Neuronal stem cell (in vitro differentiated cells): ENCODE measurements at regions not wholly inside any gene's neighbourhood (a gene's known extent, or its start where the extent isn't known, plus 50 kb on each side); places are given as distances from the start of the nearest gene placed in this dataset.

Source experiments
- DNase-seq: peaks from one replicate; pipeline ENCODE4 v3.0.0-alpha.2; 2013; ENCODE audit warnings: low spot score
- H2AFZ ChIP-seq: one replicate; pipeline ENCODE4 v1.6.1; 2013; ENCODE audit warnings: mild to moderate bottlenecking, low read length, inconsistent platforms
- H2AK5ac ChIP-seq: 2 replicates; pipeline ENCODE4 v1.6.1; 2013; ENCODE audit warnings: low read depth, mild to moderate bottlenecking, inconsistent platforms, low read length, moderate library complexity, mixed read lengths
- H2BK120ac ChIP-seq: 2 replicates; pipeline ENCODE4 v1.6.1; 2013; ENCODE audit warnings: low read depth, mild to moderate bottlenecking, inconsistent platforms, low read length, moderate library complexity, mixed read lengths
- H2BK12ac ChIP-seq: one replicate; pipeline ENCODE4 v1.6.1; 2013; ENCODE audit warnings: low read length, inconsistent platforms
- H2BK15ac ChIP-seq: 2 replicates; pipeline ENCODE4 v1.6.1; 2013; ENCODE audit warnings: mild to moderate bottlenecking, low read length, inconsistent platforms, mixed read lengths
- H2BK5ac ChIP-seq: one replicate; pipeline ENCODE4 v1.6.1; 2013; ENCODE audit warnings: inconsistent platforms, mild to moderate bottlenecking, low read length, moderate library complexity
- H3K14ac ChIP-seq: one replicate; pipeline ENCODE4 v1.6.1; 2013; ENCODE audit warnings: low read length, inconsistent platforms
- H3K18ac ChIP-seq: 2 replicates; pipeline ENCODE4 v1.6.1; 2013; ENCODE audit warnings: low read length, inconsistent platforms
- H3K23ac ChIP-seq: 2 replicates; pipeline ENCODE4 v1.6.1; 2013; ENCODE audit warnings: low read depth, mild to moderate bottlenecking, mixed read lengths, low read length, inconsistent platforms; ENCODE audit not compliant: poor library complexity
- H3K27ac ChIP-seq: replicated peaks from 3 replicates; pipeline ENCODE4 v1.5.1; 2013; ENCODE audit warnings: low read length, inconsistent platforms
- H3K27me3 ChIP-seq, 3 experiments: 2 replicates each; pipeline ENCODE4 v1.6.1; 2013; ENCODE audit warnings: low read length in 3 of 3, mild to moderate bottlenecking in 2 of 3, inconsistent platforms in 1 of 3, low read depth in 1 of 3, mixed read lengths in 1 of 3, moderate library complexity in 1 of 3; ENCODE audit not compliant: control insufficient read depth in 3 of 3, insufficient read depth in 3 of 3
- H3K36me3 ChIP-seq, 2 donors: replicated peaks in 1 of 2; 2 replicates each; pipeline ENCODE4 v1.6.1; 2013; ENCODE audit warnings: low read length in 2 of 2; ENCODE audit not compliant: control insufficient read depth in 2 of 2, insufficient read depth in 2 of 2
- H3K4ac ChIP-seq: 2 replicates; pipeline ENCODE4 v1.6.1; 2013; ENCODE audit warnings: inconsistent platforms, mild to moderate bottlenecking, low read length, moderate library complexity
- H3K4me1 ChIP-seq, 2 donors: 1 replicate in 1 of 2; 2 replicates in 1 of 2; pipeline ENCODE4 v1.6.1; 2013; ENCODE audit warnings: low read length in 2 of 2, low read depth in 1 of 2; ENCODE audit not compliant: control insufficient read depth in 2 of 2, insufficient read depth in 1 of 2
- H3K4me2 ChIP-seq: one replicate; pipeline ENCODE4 v1.6.1; 2013; ENCODE audit warnings: mild to moderate bottlenecking, low read length, inconsistent platforms; ENCODE audit not compliant: insufficient read depth, poor library complexity, severe bottlenecking
- H3K4me3 ChIP-seq, 2 donors: 2 replicates each; pipeline ENCODE4 v1.5.1; 2013; ENCODE audit warnings: low read length in 2 of 2, mild to moderate bottlenecking in 2 of 2, inconsistent platforms in 1 of 2, moderate library complexity in 1 of 2
- H3K79me1 ChIP-seq: one replicate; pipeline ENCODE4 v1.6.1; 2013; ENCODE audit warnings: low read depth, mild to moderate bottlenecking, inconsistent platforms, low read length, moderate library complexity
- H3K9ac ChIP-seq: one replicate; pipeline ENCODE4 v1.6.1; 2013; ENCODE audit warnings: mild to moderate bottlenecking, low read depth, low read length, inconsistent platforms; ENCODE audit not compliant: poor library complexity
- H3K9me3 ChIP-seq, 2 donors: replicated peaks in 1 of 2; 2 replicates each; pipeline versions ENCODE3 to v1.6.1; 2013; ENCODE audit warnings: low read length in 2 of 2, mild to moderate bottlenecking in 2 of 2, inconsistent platforms in 1 of 2, low read depth in 1 of 2, mixed read lengths in 1 of 2, moderate library complexity in 1 of 2; ENCODE audit not compliant: control insufficient read depth in 2 of 2, insufficient read depth in 1 of 2
- H4K8ac ChIP-seq: one replicate; pipeline ENCODE4 v1.6.1; 2013; ENCODE audit warnings: low read depth, mild to moderate bottlenecking, inconsistent platforms, low read length, moderate library complexity
- H4K91ac ChIP-seq: one replicate; pipeline ENCODE4 v1.6.1; 2013; ENCODE audit warnings: low read length, low read depth, mild to moderate bottlenecking, inconsistent platforms; ENCODE audit not compliant: poor library complexity
- WGBS, 2 donors: extraction: QIAGEN DNeasy Blood & Tissue Kit; methylation state at CpG; one replicate each; pipeline ENCODE4 v1.1.7; 2013; ENCODE audit warnings: missing lambda C conversion rate in 2 of 2, mixed read lengths in 1 of 2; ENCODE audit not compliant: insufficient read length in 2 of 2, insufficient replicate concordance in 1 of 2; ENCODE audit errors: extremely low coverage in 2 of 2; 5-methylcytosine and 5-hydroxymethylcytosine counted together

DNA sequence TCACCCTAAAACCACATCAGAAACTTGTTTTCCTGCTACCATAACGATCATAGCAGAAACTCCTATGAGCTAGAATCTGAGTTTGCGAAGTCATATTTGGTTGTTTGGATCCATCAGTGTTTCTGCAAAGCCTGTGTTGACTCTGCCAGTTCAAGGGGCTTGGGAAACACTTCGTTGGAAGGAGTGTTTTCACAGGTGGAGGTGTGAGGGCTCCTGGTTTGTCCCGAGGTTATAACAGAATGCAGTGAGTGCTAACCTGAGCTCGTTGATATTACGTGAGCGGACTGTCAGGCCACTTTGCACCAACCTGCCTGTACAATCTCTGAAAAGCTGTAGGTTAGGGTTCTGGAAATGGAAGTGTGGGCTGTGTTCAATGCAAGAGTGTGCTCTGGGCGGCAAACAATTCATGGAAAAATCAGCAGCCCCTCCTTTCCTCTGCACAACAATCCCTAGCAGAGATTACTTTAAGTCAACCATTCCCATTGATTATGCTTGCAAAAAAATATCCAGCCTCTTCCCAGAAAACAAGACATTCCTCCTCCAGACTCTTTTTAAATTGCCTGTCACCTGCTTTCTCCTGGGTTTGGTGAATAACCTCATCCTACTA, 622.0 kb downstream of the TYW1 start:
- no peak overlapping the region for H3K23ac ChIP-seq
- H3K9ac ChIP-seq: no peak overlapping the region
- no peak overlapping the region for H3K14ac ChIP-seq
- no peak overlapping the region for H2AFZ ChIP-seq
- no peak overlapping the region for H2BK5ac ChIP-seq
- H3K36me3 ChIP-seq: no peaks in the 10 kb centered on the region
- peaks cover 0 to 6% of the 10 kb centered on the region in 2 donors for H3K4me1 ChIP-seq
- no peak overlapping the region for H2BK15ac ChIP-seq
- H2BK120ac ChIP-seq: no peak overlapping the region
- no peak overlapping the region for H2BK12ac ChIP-seq
- H3K27me3 ChIP-seq: peaks cover 0 to 5% (median 0%) of the 10 kb centered on the region in 3 experiments
- no peak overlapping the region for H3K4ac ChIP-seq
- no peak overlapping the region for H2AK5ac ChIP-seq
- no peak overlapping the region for H3K18ac ChIP-seq
- H3K4me3 ChIP-seq: no peak overlapping the region
- H4K8ac ChIP-seq: no peak overlapping the region
- no peak overlapping the region for H4K91ac ChIP-seq
- H3K79me1 ChIP-seq: no peaks in the 10 kb centered on the region
- H3K27ac ChIP-seq: no peak overlapping the region
- H3K4me2 ChIP-seq: no peak overlapping the region
- WGBS, 2 donors: no CpG with 5 or more reads among the region's 8 CpGs
- H3K9me3 ChIP-seq: no peaks in the 10 kb centered on the region
- DNase-seq: no peak

DNA sequence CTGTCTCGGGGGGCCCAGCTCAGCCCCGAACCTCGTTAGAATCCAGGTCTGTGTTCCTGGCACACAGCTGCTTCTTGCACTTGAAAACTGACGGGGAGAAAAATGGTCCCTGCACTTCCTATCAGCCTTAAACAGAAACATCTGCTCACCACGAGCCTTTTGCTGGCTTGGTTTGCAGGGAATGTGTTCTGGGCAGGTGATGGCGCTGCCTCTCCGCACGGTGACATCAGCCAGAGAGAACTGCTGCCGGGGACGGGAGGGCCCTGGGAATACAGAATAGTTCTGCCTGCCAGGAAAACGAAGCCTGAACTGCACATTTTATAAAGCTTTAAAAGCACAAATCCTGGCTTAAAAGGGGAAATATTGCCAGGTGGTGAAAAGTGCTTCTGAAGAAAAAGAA, 622.5 kb downstream of the TYW1 start:
- H3K36me3 ChIP-seq: no peaks in the 10 kb centered on the region
- no peak overlapping the region for H4K8ac ChIP-seq
- H2BK15ac ChIP-seq: no peak overlapping the region
- H3K27ac ChIP-seq: no peak overlapping the region
- H3K27me3 ChIP-seq: peaks cover 0 to 5% (median 0%) of the 10 kb centered on the region in 3 experiments
- peaks cover 0 to 6% of the 10 kb centered on the region in 2 donors for H3K4me1 ChIP-seq
- no peak for DNase-seq
- H2BK12ac ChIP-seq: no peak overlapping the region
- H2AFZ ChIP-seq: peak overlapping the region; percentile 6
- no peak overlapping the region for H2BK120ac ChIP-seq
- H4K91ac ChIP-seq: no peak overlapping the region
- H3K23ac ChIP-seq: no peak overlapping the region
- H3K79me1 ChIP-seq: no peaks in the 10 kb centered on the region
- H2BK5ac ChIP-seq: no peak overlapping the region
- WGBS, 2 donors: no CpG with 5 or more reads among the region's 11 CpGs
- H3K4ac ChIP-seq: no peak overlapping the region
- no peak overlapping the region for H3K4me2 ChIP-seq
- no peak overlapping the region for H2AK5ac ChIP-seq
- H3K4me3 ChIP-seq: no peak overlapping the region
- no peak overlapping the region for H3K14ac ChIP-seq
- H3K18ac ChIP-seq: no peak overlapping the region
- no peak overlapping the region for H3K9ac ChIP-seq
- H3K9me3 ChIP-seq: no peaks in the 10 kb centered on the region

GRCh38 chr7:67620216-67620933, 623.7 kb downstream of the TYW1 start:
- peaks cover 0 to 5% (median 0%) of the 10 kb centered on the region in 3 experiments for H3K27me3 ChIP-seq
- no peak overlapping the region for H2BK15ac ChIP-seq
- H3K4ac ChIP-seq: no peak overlapping the region
- no peak overlapping the region for H3K4me2 ChIP-seq
- no peak overlapping the region for H2AFZ ChIP-seq
- no peak overlapping the region for H4K91ac ChIP-seq
- peaks cover 0 to 7% of the 10 kb centered on the region in 2 donors for H3K4me1 ChIP-seq
- H4K8ac ChIP-seq: no peak overlapping the region
- no peak overlapping the region for H2BK5ac ChIP-seq
- H3K27ac ChIP-seq: no peak overlapping the region
- H3K9ac ChIP-seq: no peak overlapping the region
- no peaks in the 10 kb centered on the region for H3K79me1 ChIP-seq
- no peak overlapping the region for H3K18ac ChIP-seq
- no peaks in the 10 kb centered on the region for H3K36me3 ChIP-seq
- WGBS, 2 donors: no CpG with 5 or more reads among the region's 12 CpGs
- H3K14ac ChIP-seq: no peak overlapping the region
- H3K9me3 ChIP-seq: no peaks in the 10 kb centered on the region
- H2BK12ac ChIP-seq: no peak overlapping the region
- H3K23ac ChIP-seq: no peak overlapping the region
- H2BK120ac ChIP-seq: no peak overlapping the region
- no peak for DNase-seq
- H2AK5ac ChIP-seq: no peak overlapping the region
- H3K4me3 ChIP-seq: no peak overlapping the region

DNA sequence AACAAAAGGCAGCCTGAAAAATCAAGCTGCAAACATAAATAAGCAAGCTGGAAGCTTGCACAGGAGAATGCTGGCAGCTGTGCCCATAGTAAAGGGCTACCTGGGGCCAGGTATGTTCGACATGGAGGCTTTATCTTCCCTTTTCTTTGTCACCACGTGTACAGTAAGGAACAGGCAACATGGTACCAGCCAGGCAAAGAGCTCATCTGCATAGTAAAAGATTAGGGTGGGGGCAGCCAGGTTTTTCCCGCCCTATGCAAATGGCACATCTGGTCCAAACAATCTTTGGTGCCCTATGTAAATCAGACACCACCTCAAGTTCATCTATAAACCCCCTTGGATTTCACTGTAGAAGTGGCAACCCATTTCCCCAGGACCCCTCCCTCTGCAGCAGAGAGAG, 625.1 kb downstream of the TYW1 start:
- H2BK12ac ChIP-seq: no peak overlapping the region

More for the DNA sequence above, 625.1 kb downstream of the TYW1 start:
- H3K23ac ChIP-seq: no peak overlapping the region
- H3K36me3 ChIP-seq: no peaks in the 10 kb centered on the region
- no peak overlapping the region for H3K4me3 ChIP-seq
- peaks cover 0 to 9% of the 10 kb centered on the region in 2 donors for H3K4me1 ChIP-seq
- H4K91ac ChIP-seq: no peak overlapping the region
- H2AFZ ChIP-seq: no peak overlapping the region
- WGBS, 2 donors: no CpG with 5 or more reads among the region's 3 CpGs
- no peaks in the 10 kb centered on the region for H3K9me3 ChIP-seq
- H2BK15ac ChIP-seq: no peak overlapping the region
- H2AK5ac ChIP-seq: no peak overlapping the region
- H2BK5ac ChIP-seq: no peak overlapping the region
- DNase-seq: no peak
- no peak overlapping the region for H3K9ac ChIP-seq
- H3K27ac ChIP-seq: no peak overlapping the region
- H3K4me2 ChIP-seq: no peak overlapping the region
- no peak overlapping the region for H2BK120ac ChIP-seq
- H3K18ac ChIP-seq: no peak overlapping the region
- no peaks in the 10 kb centered on the region for H3K79me1 ChIP-seq
- peaks cover 0 to 5% (median 0%) of the 10 kb centered on the region in 3 experiments for H3K27me3 ChIP-seq
- no peak overlapping the region for H3K4ac ChIP-seq
- no peak overlapping the region for H3K14ac ChIP-seq
- no peak overlapping the region for H4K8ac ChIP-seq
